ENCODE measurements at regions not wholly inside any gene's neighbourhood (a gene's known extent, or its start where the extent isn't known, plus 50 kb on each side); places are given as distances from the start of the nearest gene placed in this dataset.
"Not testable (repeated sequence)": the region's sequence is repeated elsewhere in the genome, so short reads cannot be mapped to it uniquely, and the experiment has no call there.

DNA sequence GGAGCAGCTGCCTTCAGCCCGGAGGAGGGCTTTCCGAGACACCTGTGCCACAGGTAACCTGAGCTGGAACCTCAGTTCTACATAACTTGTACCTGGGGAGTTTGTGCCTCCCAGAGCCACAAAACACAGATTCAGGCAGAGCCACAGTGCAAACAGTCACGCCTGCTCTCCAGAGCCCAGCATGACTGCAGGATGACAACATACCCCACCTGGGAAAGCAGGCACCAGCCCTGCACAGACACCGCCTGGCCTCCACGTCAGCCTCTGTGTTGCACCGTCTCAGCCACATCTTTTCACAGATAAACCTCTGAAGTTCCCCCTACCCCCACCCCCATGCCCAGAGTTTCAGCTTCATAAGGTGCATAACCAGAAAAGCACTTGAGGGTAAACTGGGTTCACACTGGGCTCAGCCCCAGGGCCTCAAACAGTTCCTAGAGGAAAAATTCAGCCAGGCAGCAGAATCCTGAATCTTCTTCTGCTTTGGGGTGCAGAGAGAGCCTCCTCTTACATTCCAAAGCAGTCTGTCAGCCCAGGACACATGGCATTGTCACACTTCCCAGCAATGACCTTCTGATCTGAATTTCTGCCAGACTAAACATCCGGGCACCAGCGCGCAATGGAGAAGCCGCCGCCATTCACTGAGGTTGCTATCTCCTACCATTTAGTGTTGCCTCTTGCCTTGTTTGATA is 229.5 kb downstream of the TOMM20 start:
- no peak overlapping the region for H3K4me3 ChIP-seq (ENCODE audit: low read length)
- H3K9me3 ChIP-seq (ENCODE audit: low read depth, low read length) = no peaks in the 10 kb centered on the region
- peaks cover 3% of the 10 kb centered on the region for H3K4me1 ChIP-seq (ENCODE audit: insufficient read depth, low read length)
- H3K27me3 ChIP-seq (ENCODE audit: insufficient read depth, low read length) = no peaks in the 10 kb centered on the region

DNA sequence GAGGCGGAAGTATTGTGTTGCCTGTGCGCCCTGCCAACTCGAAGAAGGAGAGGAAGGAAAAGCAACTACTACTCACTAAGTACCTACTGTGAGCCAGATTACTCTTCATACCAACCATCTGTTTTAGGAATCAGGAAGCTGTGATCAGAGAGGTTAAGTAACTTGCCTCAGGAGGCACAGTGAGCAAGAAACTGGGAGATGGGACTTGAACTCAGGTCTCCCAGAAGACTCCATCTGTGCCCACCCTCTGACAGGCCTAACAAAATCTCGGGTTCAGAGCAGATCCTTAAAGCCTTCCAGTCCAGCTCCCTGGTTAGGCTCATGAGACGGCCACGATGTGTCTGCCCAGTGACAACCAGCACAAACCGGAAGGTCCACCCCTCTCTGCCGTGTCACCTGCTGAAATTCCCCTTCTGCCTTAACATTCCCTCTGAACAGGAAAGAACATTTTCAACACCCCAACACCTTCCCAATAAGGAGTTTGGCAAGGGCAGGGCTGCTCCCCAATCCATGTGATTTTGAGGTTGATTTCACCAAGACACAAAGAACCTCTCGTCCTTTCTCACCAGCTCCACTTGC is 230.1 kb downstream of the TOMM20 start:
- Histone ChIP-seq H3K4me3 (ENCODE audit: low read length) (no peak overlapping the region), H3K27me3 (ENCODE audit: insufficient read depth, low read length) (no peaks in the 10 kb centered on the region), H3K4me1 (ENCODE audit: insufficient read depth, low read length) (peaks cover 9% of the 10 kb centered on the region), H3K9me3 (ENCODE audit: low read depth, low read length) (no peaks in the 10 kb centered on the region)

DNA sequence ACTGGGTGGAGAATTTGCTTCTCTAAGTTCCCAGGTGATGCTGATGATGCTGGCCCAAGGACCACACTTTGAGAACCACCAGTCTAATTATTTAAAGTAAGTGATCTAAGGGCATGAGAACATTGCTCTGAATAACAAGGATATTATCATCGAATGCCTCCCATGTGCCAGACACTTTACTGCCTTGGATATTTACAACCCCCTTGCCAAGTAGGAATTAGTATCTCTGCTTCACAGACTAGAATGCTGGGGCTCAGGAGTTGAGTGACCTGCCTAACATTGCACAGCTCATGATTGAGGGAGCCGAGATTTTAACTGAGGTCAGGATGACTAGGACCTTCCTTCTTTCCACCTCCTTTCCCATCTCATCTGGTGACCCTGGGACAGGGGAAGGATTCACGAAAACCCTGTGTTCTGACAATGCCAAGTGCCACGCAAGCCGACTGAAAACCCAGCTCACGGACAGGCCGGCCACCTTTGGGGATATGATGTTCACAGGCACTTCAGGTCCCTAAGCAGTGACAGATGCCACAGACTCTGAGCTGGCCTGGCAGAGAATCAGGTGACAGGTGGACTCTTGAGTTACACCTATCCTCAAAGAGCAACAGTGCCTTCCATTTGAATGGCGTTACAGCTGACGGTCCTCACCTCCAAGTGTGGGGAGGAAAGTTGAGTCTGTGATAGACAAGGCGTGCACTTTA is 230.7 kb downstream of the TOMM20 start:
- Histone ChIP-seq H3K27me3 (ENCODE audit: insufficient read depth, low read length) (no peaks in the 10 kb centered on the region), H3K4me1 (ENCODE audit: insufficient read depth, low read length) (peaks cover 10% of the 10 kb centered on the region), H3K4me3 (ENCODE audit: low read length) (no peak overlapping the region), H3K9me3 (ENCODE audit: low read depth, low read length) (no peaks in the 10 kb centered on the region)

GRCh38 chr1:234897390-234897749 is 231.3 kb downstream of the TOMM20 start:
- Histone ChIP-seq H3K9me3 (ENCODE audit: low read depth, low read length) (no peaks in the 10 kb centered on the region), H3K27me3 (ENCODE audit: insufficient read depth, low read length) (no peaks in the 10 kb centered on the region), H3K4me3 (ENCODE audit: low read length) (no peak overlapping the region), H3K4me1 (ENCODE audit: insufficient read depth, low read length) (peaks cover 10% of the 10 kb centered on the region)

DNA sequence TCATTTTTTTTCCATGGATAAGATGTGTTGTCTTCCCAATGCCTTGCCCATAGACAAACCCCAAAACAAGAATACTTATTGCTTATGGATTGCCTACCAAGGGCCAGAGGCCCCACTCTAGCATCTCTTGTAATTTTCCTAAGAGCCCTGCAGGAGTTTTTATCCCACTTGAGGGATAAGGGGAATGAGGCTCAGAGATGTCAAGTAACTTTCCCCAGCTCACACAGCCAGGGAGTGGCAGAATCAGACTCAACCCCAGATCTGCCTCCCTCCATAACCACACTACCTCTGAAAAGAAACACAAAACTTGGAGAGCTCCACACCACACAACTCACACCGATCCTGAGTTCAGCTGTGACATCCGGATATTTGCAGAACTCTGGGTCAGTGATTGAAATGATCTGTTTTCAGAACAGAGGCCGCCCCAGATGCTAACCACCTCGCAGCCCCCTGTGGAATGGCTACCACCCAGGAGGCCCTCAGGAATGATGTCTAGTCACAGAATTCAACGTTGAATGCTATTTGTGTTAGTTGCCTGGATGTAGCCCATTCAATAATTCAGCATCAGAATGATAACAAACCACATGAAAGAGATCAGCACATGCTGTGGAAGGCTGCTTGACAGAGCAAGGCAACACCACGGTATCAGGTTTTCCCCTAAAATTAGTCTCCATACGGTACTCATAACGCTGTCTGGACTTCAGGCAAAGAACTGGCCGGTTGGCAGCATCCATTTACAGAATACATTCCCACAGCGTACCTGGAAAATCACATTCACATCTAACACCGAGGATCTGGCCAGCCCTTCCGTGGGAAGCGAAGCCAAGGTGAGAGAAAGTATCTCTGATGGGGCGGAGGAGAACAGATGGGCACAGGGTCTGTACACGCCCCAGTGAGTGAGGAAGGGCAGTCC is 231.9 kb downstream of the TOMM20 start:
- Histone ChIP-seq H3K4me3 (ENCODE audit: low read length) (no peak overlapping the region), H3K4me1 (ENCODE audit: insufficient read depth, low read length) (peaks cover 10% of the 10 kb centered on the region), H3K27me3 (ENCODE audit: insufficient read depth, low read length) (no peaks in the 10 kb centered on the region), H3K9me3 (ENCODE audit: low read depth, low read length) (no peaks in the 10 kb centered on the region)

GRCh38 chr1:234893725-234894630 is 234.7 kb downstream of the TOMM20 start:
- Histone ChIP-seq H3K27me3 (ENCODE audit: insufficient read depth, low read length) (no peaks in the 10 kb centered on the region), H3K4me3 (ENCODE audit: low read length) (no peak overlapping the region), H3K9me3 (ENCODE audit: low read depth, low read length) (no peaks in the 10 kb centered on the region), H3K4me1 (ENCODE audit: insufficient read depth, low read length) (peaks cover 10% of the 10 kb centered on the region)

DNA sequence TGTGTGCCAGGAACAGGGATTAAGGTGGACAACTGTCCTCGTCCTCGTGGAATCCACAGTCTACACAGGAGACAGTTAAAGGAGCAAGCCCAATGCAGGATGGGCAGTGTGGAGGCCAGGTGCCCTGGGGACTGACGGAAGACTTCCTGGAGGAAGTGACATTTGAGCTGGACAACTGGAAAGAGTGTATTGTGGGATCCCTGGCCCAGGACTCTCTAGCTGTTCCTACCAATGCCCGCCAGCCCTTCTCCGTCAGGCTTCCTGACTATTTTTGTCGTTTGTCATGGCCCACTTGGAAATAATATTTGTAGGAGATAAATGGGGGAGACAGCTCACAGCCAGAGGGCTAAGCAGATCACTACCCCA is 235.3 kb downstream of the TOMM20 start:
- Histone ChIP-seq H3K4me1 (ENCODE audit: insufficient read depth, low read length) (peaks cover 10% of the 10 kb centered on the region), H3K4me3 (ENCODE audit: low read length) (no peak overlapping the region), H3K27me3 (ENCODE audit: insufficient read depth, low read length) (no peaks in the 10 kb centered on the region), H3K9me3 (ENCODE audit: low read depth, low read length) (no peaks in the 10 kb centered on the region)

- H3K4me3 ChIP-seq (ENCODE audit: low read length) = no peak overlapping the region
- peaks cover 10% of the 10 kb centered on the region for H3K4me1 ChIP-seq (ENCODE audit: insufficient read depth, low read length)
- no peaks in the 10 kb centered on the region for H3K27me3 ChIP-seq (ENCODE audit: insufficient read depth, low read length)
- no peaks in the 10 kb centered on the region for H3K9me3 ChIP-seq (ENCODE audit: low read depth, low read length)
Observed at GRCh38 chr1:234892642-234893041, 236.0 kb downstream of the TOMM20 start.

- no peak overlapping the region for H3K4me3 ChIP-seq (ENCODE audit: low read length)
- no peaks in the 10 kb centered on the region for H3K9me3 ChIP-seq (ENCODE audit: low read depth, low read length)
- H3K27me3 ChIP-seq (ENCODE audit: insufficient read depth, low read length) = no peaks in the 10 kb centered on the region
- H3K4me1 ChIP-seq (ENCODE audit: insufficient read depth, low read length) = peaks cover 16% of the 10 kb centered on the region
Observed at GRCh38 chr1:234891427-234891826, 237.2 kb downstream of the TOMM20 start.

GRCh38 chr1:234889643-234890042 is 239.0 kb downstream of the TOMM20 start:
- Histone ChIP-seq H3K4me1 (ENCODE audit: insufficient read depth, low read length) (peaks cover 18% of the 10 kb centered on the region), H3K9me3 (ENCODE audit: low read depth, low read length) (no peaks in the 10 kb centered on the region), H3K4me3 (ENCODE audit: low read length) (no peak overlapping the region), H3K27me3 (ENCODE audit: insufficient read depth, low read length) (no peaks in the 10 kb centered on the region)

- H3K9me3 ChIP-seq (ENCODE audit: low read depth, low read length); H3K4me1 ChIP-seq (ENCODE audit: insufficient read depth, low read length); H3K27me3 ChIP-seq (ENCODE audit: insufficient read depth, low read length); H3K4me3 ChIP-seq (ENCODE audit: low read length): not testable (repeated sequence)
Observed at GRCh38 chr1:234888247-234888646, 240.4 kb downstream of the TOMM20 start.

- no peaks in the 10 kb centered on the region for H3K9me3 ChIP-seq (ENCODE audit: low read depth, low read length)
- H3K27me3 ChIP-seq (ENCODE audit: insufficient read depth, low read length) = no peaks in the 10 kb centered on the region
- no peak overlapping the region for H3K4me3 ChIP-seq (ENCODE audit: low read length)
- peaks cover 8% of the 10 kb centered on the region for H3K4me1 ChIP-seq (ENCODE audit: insufficient read depth, low read length)
Observed at GRCh38 chr1:234887016-234887900, 241.4 kb downstream of the TOMM20 start.

DNA sequence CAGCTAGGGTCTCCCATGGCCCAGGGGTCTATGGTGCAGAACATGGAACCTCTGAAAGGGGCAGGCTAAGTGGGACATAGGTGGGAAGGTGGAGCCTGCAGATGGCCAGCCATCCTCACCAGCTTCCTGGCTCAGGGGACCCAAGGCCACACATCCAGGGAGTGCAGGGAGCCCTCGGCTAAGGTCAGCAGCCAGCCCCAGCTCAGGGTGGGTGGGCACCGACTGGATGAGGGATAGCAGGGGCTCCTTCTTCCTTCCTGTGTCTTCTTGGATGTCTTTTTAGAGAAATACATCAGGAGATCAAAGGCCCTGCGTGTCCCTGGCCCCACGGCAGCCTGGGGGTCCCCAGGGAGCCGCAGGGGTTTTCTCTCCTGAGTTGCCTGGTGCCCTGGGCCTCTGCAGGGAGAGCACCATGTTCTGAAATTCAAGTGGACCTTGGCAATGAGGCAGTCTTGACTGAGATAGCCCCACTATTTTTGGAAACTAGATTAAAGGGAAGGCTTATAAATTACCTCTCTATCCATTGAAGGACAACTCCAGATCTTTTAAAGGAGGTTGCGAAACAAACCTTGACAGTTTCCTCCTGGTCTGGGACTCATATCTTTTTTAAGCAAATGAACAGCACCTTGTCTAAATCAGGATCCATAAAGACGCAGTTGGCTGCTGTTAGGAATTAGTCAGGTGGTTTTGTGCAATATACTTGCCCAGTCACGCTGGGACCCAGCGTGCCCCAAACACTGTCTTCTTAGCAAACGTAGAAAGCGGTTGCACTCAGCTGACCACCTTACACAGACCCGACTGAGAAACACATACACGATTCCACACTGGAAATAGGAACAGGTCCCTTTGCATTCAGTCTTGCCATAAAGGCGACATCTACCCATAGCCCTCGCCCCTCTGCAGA is 242.3 kb downstream of the TOMM20 start:
- H3K27me3 ChIP-seq (ENCODE audit: insufficient read depth, low read length) = no peaks in the 10 kb centered on the region
- no peak overlapping the region for H3K4me3 ChIP-seq (ENCODE audit: low read length)
- H3K9me3 ChIP-seq (ENCODE audit: low read depth, low read length) = no peaks in the 10 kb centered on the region
- H3K4me1 ChIP-seq (ENCODE audit: insufficient read depth, low read length) = peaks cover 17% of the 10 kb centered on the region
